ENCODE measurements at regions not wholly inside any gene's neighbourhood (a gene's known extent, or its start where the extent isn't known, plus 50 kb on each side); places are given as distances from the start of the nearest gene placed in this dataset.

DNA sequence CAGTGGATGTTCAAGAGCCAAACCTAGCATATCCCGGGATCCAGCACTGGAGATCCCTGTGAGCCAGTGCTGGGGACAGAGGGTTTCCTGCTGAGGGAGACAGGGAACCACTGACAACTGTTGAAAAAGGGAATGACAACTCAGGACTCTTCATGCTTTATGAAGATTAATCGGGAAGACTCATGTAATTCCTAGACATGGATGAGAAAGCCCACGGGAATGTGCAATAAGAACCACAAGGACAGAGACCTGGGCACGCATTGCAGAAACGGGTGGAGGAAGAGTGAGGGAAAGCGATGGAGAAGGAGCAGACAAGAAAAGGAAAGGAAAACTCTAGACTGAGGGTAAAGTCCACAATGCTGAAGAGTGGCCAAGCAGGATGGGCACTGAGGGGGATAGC lies 296.0 kb downstream of the PCNX1 start:
- TF ChIP-seq, protein P1, sequence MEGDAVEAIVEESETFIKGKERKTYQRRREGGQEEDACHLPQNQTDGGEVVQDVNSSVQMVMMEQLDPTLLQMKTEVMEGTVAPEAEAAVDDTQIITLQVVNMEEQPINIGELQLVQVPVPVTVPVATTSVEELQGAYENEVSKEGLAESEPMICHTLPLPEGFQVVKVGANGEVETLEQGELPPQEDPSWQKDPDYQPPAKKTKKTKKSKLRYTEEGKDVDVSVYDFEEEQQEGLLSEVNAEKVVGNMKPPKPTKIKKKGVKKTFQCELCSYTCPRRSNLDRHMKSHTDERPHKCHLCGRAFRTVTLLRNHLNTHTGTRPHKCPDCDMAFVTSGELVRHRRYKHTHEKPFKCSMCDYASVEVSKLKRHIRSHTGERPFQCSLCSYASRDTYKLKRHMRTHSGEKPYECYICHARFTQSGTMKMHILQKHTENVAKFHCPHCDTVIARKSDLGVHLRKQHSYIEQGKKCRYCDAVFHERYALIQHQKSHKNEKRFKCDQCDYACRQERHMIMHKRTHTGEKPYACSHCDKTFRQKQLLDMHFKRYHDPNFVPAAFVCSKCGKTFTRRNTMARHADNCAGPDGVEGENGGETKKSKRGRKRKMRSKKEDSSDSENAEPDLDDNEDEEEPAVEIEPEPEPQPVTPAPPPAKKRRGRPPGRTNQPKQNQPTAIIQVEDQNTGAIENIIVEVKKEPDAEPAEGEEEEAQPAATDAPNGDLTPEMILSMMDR (IDR thresholded peaks at IDR 0.05): no peak
- TF ChIP-seq POLR2AphosphoS5 (IDR thresholded peaks at IDR 0.05): no peak

All from transverse colon (tissue), 4 donors.